HG03064 (cell line): ENCODE measurements at regions not wholly inside any gene's neighbourhood (a gene's known extent, or its start where the extent isn't known, plus 50 kb on each side); places are given as distances from the start of the nearest gene placed in this dataset.

Experiments
- ATAC-seq: cut with Tn5 transposase; IDR thresholded peaks from one replicate; pipeline ENCODE4 v1.9.1; 2021; ENCODE audit warnings: low read depth; ENCODE audit not compliant: unreplicated experiment

- ATAC-seq, result no peak
Observed at GRCh38 chr1:222123111-222123510, 381.2 kb upstream of the DUSP10 start.

DNA sequence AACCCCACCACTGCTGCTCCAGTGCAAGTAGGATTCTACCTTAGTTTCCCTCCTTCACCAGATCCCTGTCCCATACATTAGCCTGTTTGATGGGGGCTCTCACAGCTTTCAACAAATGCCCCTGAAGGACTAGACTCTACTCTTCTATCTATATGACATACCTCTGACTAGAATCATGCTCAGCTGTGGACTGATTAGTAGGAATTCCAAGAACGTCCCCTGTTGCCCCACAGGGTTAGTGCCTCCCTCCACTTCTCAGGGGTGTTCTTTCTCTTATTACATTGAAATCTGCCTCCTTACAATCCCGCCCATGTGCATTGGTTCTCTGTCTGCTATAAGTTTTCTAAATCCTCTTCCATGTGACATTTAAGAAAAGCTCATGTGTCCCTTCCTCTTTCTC is 375.9 kb upstream of the DUSP10 start:
- no peak for ATAC-seq

- no peak for ATAC-seq
Observed at GRCh38 chr1:222114536-222115156, 372.8 kb upstream of the DUSP10 start.

DNA sequence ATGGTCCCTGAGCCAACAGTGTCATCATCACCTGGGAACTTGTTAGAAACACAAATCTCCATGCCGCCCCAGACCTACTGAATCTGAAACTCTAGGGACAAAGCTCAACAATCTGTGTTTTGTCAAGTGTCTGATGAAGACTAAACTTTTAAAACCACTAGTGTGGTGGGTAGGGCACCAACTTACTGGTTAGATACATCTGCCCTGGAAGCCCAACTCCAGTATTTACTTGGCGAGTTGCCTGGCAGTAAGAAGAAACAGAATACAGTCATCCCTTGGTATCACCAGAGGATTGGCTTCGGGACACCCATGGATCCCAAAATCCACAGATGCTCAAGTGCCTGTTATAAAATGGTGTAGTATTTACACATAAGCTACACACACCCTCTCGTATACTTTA is 367.9 kb upstream of the DUSP10 start:
- no peak for ATAC-seq

- ATAC-seq, result no peak
Observed at GRCh38 chr1:222107975-222108374, 366.1 kb upstream of the DUSP10 start.

DNA sequence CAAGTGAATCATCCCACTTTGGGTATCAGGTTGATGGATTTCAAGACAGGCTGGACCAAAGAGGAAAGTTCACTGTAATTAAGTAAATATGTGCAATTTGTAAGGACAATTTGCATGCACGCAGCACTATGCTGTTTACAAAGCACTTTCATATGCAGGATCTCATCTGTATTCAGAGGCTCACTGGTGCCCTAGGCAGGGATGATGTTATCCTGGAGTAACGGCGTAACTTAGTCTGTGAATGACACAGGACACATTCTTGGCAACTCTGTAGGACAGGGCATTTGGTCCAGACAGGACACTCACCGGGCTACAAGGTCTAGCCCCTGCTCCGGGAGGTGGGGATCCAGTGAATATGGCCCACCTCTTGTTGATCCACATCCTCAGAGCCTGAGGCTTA is 365.4 kb upstream of the DUSP10 start:
- no peak for ATAC-seq

DNA sequence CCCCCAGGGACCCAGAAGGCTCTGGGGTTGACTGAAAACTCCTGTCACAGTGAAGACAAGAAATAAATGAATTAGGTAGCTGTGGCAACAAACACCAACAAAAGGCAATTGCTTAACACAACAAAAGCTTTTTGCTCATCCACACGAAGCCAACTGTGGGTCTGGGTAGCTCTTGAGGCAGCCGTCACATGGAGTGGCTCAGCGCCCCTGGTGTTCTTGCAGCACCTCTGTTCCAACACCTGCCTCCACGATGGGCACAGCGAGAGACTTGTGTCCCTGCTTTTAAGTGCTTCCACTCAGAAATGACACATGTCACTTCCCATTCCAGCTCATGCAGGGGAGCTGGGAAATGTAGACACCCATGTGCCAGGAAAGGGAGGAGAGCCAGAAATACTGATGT is 364.5 kb upstream of the DUSP10 start:
- no peak for ATAC-seq

DNA sequence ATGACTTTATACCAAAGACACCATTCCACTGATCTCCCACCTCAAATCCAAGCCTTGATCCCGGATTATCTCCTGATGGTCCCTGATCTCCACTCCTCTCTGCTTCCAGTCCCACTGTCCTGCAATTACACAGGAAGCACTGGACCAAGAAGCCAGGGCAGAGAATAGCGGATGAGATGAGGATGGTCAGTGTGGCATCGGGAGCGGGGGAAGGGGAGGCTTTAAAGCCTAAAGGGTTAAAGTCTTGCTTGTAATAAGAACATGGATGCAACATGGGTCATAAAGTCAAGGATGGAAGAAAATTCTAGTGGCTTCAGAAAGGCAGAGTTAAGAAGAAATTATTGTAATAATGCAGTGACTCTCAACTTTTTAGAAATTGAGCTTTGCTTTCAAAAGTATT is 364.0 kb upstream of the DUSP10 start:
- ATAC-seq, result no peak

DNA sequence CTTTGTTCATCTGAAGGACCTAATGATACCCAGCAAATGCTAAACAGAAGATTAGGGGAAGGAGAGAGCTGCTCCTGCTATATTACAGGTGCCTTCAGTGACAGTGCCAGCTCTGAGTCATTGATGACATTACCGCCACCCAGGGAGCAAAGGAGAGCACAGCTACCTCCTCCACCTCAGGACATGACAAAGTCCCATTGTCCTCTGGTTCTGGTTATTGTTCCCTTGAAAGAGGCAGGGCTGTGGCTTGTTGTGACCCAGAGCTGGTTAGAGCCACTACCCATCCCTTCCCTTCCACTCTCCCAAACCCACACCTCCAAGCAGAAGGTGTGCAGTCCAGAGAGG is 363.5 kb upstream of the DUSP10 start:
- no peak for ATAC-seq

DNA sequence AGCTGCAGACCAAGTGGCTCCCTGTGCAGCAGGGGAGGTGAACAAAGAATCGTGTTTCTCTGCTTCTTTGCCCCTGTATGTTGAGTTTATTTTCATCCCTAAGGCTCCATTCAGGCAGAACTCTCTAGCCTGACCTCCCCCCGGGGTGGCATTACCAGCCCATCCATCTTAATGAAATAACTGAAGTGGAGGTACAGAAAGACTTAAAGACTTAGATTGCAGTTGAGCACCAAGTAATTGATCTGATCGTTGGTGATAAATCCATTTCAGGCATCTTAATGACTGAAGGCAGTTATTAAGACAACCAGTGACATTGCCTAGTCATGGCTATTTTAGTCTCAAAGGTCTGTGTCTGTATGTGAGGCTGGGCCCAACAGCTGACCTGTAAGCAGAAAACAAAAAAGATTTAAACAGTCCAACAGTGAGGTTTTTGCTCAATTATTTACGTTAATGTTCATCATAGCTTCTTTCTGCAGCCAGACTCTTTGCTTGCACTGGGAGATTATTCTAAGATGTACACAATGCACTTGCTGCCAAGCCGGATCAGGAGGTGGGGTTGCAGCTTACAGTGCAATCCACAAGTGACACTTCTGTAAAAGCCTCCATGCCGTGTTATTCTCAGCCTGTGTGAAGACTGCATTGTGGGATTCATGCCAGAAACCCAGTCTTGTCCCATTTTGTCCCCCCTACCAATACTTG is 363.0 kb upstream of the DUSP10 start:
- no peak for ATAC-seq

DNA sequence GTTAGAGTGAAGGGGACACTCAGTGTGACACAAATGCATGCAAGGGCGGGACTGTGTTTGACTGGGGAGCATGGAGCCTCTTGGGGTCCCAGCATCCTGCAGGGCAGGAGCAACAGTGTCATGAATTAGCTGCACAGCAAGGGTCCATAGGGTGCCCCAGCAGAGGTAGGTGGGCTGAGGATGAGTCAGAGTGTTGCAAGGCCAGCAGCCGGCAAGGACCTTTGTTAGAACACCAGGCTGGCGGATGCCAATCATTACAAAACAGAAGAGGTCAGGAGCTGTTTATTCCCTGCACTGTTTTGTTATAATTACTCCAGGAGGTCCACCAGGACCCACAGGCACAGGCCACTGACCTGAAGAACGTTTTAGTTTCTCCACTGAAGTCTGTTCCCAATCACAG is 362.2 kb upstream of the DUSP10 start:
- no peak for ATAC-seq

DNA sequence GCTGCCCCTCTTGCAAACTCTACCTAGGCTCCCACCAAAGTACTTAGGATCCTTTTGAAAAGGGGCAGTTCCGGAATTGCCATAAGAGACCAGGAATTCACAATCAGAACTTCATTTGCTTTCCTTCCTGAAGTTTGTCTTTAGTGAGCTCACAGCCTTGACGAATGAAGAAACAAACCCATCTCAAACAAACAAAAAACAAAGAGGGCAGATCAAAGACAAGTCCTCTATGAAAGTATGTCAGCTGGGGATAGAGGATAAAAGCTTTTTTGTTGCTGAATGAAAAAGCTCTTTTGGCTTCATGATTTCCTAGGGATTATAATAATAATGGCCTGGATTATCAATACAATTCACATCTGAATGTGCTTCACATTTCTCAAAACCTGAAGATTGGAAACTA is 357.9 kb upstream of the DUSP10 start:
- no peak for ATAC-seq

- no peak for ATAC-seq
Observed at GRCh38 chr1:222098404-222098803, 356.5 kb upstream of the DUSP10 start.

GRCh38 chr1:222097588-222097987 is 355.7 kb upstream of the DUSP10 start:
- ATAC-seq, result no peak

DNA sequence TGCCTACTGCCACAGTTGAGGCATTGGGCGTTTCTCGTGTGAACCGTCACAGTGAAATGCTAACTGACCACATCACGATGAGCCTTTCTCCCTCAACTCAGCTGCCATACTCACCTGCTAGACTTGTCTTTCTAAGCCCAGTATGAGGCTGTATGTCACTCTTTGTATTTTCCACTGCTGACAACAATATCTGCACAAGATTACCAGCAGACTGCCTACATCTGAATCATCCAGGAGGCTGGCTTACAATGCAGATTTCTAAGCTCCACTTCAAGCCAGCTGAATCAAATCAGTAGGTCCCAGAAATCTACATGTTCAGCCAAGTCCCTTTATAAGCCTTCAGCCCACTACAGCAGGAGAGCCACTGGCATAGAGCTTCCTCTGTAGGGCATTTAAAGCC is 355.0 kb upstream of the DUSP10 start:
- ATAC-seq, result no peak

DNA sequence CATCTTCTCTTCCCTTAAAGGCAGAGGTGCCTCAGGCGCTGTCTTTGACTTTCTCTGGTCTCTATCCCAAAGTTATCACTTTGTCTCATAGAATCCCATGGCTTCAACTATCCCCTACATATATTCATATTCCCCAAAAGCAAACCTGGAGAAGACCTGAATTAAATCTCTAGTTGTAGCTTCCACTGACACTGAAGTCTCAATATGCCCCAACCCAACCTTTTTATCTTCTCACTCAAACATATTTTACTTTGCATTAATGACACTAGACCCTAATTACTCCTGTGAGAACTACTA is 354.5 kb upstream of the DUSP10 start:
- ATAC-seq, result no peak

GRCh38 chr1:222095606-222096475 is 354.0 kb upstream of the DUSP10 start:
- ATAC-seq, result peak; percentile 82

DNA sequence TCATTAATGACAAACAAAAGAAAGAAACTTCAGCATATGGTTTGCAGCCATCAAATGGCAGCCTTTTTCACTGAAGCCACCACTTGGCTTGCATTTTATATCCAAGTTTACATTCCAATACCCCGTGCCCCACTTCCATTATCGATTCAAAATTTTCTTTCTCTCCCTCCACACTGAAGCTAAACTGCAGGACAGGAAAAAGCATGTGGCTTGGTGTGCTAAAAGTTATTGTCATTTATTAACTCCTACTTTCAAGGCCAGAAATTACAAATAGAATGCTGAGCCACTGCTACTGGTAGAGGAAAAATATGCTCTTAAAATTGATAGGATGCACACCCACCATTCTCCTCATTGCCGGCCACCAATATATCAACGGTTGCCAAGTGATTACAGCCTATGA is 351.6 kb upstream of the DUSP10 start:
- no peak for ATAC-seq

GRCh38 chr1:222090103-222090502 is 348.2 kb upstream of the DUSP10 start:
- no peak for ATAC-seq

GRCh38 chr1:222087221-222087920 is 345.5 kb upstream of the DUSP10 start:
- ATAC-seq, result no peak

DNA sequence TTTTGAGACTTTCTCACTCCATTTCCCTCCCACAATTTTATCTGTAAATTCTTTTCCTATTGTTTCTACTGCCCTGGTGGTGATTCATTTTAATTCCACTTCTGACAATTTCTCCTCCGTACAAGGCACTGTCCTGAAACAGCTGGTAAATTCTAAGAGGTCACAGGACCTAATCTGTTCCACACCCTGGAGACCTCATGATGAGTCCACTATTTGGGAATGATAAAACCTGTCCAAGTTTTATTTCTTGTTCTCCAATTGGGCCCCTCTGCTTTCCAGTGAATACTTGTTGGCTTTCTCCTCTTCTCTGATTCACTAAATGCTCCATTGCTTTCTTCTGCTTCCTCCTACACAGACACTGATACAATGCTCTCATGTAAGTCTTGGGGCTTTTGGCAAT is 343.1 kb upstream of the DUSP10 start:
- no peak for ATAC-seq
